Spleen (tissue), 11 donors: ENCODE measurements at regions not wholly inside any gene's neighbourhood (a gene's known extent, or its start where the extent isn't known, plus 50 kb on each side); places are given as distances from the start of the nearest gene placed in this dataset.

ENCODE experiments used
- DNase-seq: peaks from one replicate; pipeline ENCODE4 v3.0.0-alpha.2; 2020
- H3K27ac ChIP-seq, 8 donors: fragments of 200-600 bp; sonication (generic) in 7 of 8; 1 replicate in 4 of 8; 2 replicates in 4 of 8; pipeline versions ENCODE4 v1.5.0 to v1.8.0; 2016 to 2021; ENCODE audit warnings: inconsistent platforms in 4 of 8, mild to moderate bottlenecking in 4 of 8, moderate library complexity in 1 of 8
- H3K27me3 ChIP-seq, 7 donors: fragments of 200-600 bp; sonication (generic) in 6 of 7; replicated peaks in 1 of 7; 1 replicate in 4 of 7; 2 replicates in 3 of 7; pipeline versions ENCODE4 v1.5.0 to v1.8.0; 2016 to 2021; ENCODE audit warnings: inconsistent platforms in 3 of 7, mild to moderate bottlenecking in 1 of 7
- H3K36me3 ChIP-seq, 6 donors: fragments of 200-600 bp; sonication (generic) in 5 of 6; 1 replicate in 4 of 6; 2 replicates in 2 of 6; pipeline versions ENCODE4 v1.5.0 to v1.8.0; 2016 to 2021; ENCODE audit warnings: inconsistent platforms in 2 of 6
- H3K4me1 ChIP-seq, 6 donors: fragments of 200-600 bp; sonication (generic) in 5 of 6; 1 replicate in 3 of 6; 2 replicates in 3 of 6; pipeline versions ENCODE4 v1.5.0 to v1.8.0; 2016 to 2021; ENCODE audit warnings: inconsistent platforms in 3 of 6
- H3K4me3 ChIP-seq, 8 donors: fragments of 200-600 bp; sonication (generic) in 7 of 8; 1 replicate in 4 of 8; 2 replicates in 4 of 8; pipeline versions ENCODE4 v1.5.0 to v1.8.0; 2016 to 2021; ENCODE audit warnings: inconsistent platforms in 4 of 8, mild to moderate bottlenecking in 4 of 8, moderate library complexity in 2 of 8
- H3K9me3 ChIP-seq, 8 donors: fragments of 200-600 bp; sonication (generic) in 7 of 8; 1 replicate in 4 of 8; 2 replicates in 4 of 8; pipeline versions ENCODE4 v1.5.0 to v1.8.0; 2016 to 2021; ENCODE audit warnings: inconsistent platforms in 4 of 8
- POLR2A ChIP-seq, 3 donors: fragments of 450-650 bp; IDR thresholded peaks; one replicate each; pipeline ENCODE4 v1.5.1; 2017; ENCODE audit warnings: antibody characterized with exemption in 3 of 3, mild to moderate bottlenecking in 1 of 3
- POLR2AphosphoS5 ChIP-seq, 3 donors: sonication (generic); formaldehyde crosslinking; IDR thresholded peaks; one replicate each; pipeline ENCODE4 v1.5.1; 2017; ENCODE audit warnings: antibody characterized with exemption in 3 of 3
- WGBS, 5 donors: extraction: QIAGEN DNeasy Blood & Tissue Kit in 3 of 5; methylation state at CpG; one replicate each; pipeline versions ENCODE4 v1.1.5 to v1.1.7; 2013 to 2018; 5-methylcytosine and 5-hydroxymethylcytosine counted together
- intact Hi-C: fragments of 100-400 bp; cut with DNase I; formaldehyde crosslinking; loops from one replicate; pipeline ENCODE4 v1.15.0; 2023; ENCODE audit warnings: low total_unique reads
- small RNA-seq, 4 donors: library from RNA; depleted of rRNA; stranded (forward); fragments of <200 nt; gene quantifications; one replicate each; pipeline ENCODE3, GENCODE V24; 2016
- TF ChIP-seq, protein P1 (sequence below), 11 experiments: fragments of 200-600 bp in 7 of 11; fragments of 450-650 bp in 4 of 11; sonication (generic) in 4 of 11; IDR thresholded peaks in 8 of 11; conservative IDR thresholded peaks in 3 of 11; 1 replicate in 7 of 11; 2 replicates in 4 of 11; pipeline versions ENCODE4 v1.4.0 to v1.8.0; 2016 to 2021; ENCODE audit warnings: antibody characterized with exemption in 11 of 11, inconsistent platforms in 4 of 11, mild to moderate bottlenecking in 1 of 11
- donor health status: healthy with polysubstance abuse.
- donor health status: DM: no; HTN: no; CAD: no; lungs with moderate emphysema.
- donor health status: DM: no; HTN: no; CAD: no.
- donor health status: Bipolar disorder and iron deficiency.
- donor health status: healthy.
- donor health status: DM: no; HTN: no; CAD: no.
- donor health status: DM: yes; HTN: yes; CAD: no.

DNA sequence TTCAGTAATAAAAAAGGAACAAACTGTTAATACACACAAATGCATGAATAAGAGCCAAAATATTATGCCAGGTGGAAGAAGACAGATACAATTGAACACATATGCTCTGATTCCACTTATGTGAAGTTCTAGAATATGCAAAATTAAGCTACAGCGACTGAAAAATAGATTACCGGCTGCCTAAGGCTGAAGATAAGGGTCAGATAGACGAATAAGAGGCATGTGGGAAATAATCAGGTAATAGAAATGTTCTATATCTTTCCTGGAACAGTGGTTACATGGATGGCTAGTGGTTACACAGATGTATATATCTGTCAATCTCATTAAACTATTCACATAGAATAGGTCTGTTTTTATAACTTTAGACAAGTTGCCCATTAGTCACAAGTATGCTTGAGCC, 51.9 kb upstream of the REG3G start:
- no peak for DNase-seq
- 82 to 94% (median 90%) methylated on average over 3 of the region's 3 CpGs for whole genome bisulfite sequencing, 5 donors
- peaks cover 0 to 16% (median 0%) of the 10 kb centered on the region in 7 donors for H3K27me3 ChIP-seq
- H3K36me3 ChIP-seq: no peaks in the 10 kb centered on the region
- no peak overlapping the region for H3K4me3 ChIP-seq
- H3K27ac ChIP-seq: no peak overlapping the region
- H3K9me3 ChIP-seq: no peaks in the 10 kb centered on the region
- TF ChIP-seq POLR2A (IDR thresholded peaks at IDR 0.05) (no peak), POLR2AphosphoS5 (IDR thresholded peaks at IDR 0.05) (no peak)
- TF ChIP-seq, protein P1, sequence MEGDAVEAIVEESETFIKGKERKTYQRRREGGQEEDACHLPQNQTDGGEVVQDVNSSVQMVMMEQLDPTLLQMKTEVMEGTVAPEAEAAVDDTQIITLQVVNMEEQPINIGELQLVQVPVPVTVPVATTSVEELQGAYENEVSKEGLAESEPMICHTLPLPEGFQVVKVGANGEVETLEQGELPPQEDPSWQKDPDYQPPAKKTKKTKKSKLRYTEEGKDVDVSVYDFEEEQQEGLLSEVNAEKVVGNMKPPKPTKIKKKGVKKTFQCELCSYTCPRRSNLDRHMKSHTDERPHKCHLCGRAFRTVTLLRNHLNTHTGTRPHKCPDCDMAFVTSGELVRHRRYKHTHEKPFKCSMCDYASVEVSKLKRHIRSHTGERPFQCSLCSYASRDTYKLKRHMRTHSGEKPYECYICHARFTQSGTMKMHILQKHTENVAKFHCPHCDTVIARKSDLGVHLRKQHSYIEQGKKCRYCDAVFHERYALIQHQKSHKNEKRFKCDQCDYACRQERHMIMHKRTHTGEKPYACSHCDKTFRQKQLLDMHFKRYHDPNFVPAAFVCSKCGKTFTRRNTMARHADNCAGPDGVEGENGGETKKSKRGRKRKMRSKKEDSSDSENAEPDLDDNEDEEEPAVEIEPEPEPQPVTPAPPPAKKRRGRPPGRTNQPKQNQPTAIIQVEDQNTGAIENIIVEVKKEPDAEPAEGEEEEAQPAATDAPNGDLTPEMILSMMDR (IDR thresholded peaks at IDR 0.05 in 8 of 11, conservative IDR thresholded peaks at IDR 0.05 in 3 of 11): no peak
- intact Hi-C loops: no loop called here
- peaks cover 0 to 15% (median 1%) of the 10 kb centered on the region in 6 donors for H3K4me1 ChIP-seq

Small RNA genes lying in the stretch of these regions (small RNA-seq; reads per million reads assigned to genes)
- gene RNU6-812P: 0 reads per million in 4 donors
- 0 reads per million in 4 donors for gene RNU6-827P
